ENCODE measurements at regions not wholly inside any gene's neighbourhood (a gene's known extent, or its start where the extent isn't known, plus 50 kb on each side); places are given as distances from the start of the nearest gene placed in this dataset.
A peak's percentile ranks its signal among the peaks of the same experiment; 100 is the strongest.

DNA sequence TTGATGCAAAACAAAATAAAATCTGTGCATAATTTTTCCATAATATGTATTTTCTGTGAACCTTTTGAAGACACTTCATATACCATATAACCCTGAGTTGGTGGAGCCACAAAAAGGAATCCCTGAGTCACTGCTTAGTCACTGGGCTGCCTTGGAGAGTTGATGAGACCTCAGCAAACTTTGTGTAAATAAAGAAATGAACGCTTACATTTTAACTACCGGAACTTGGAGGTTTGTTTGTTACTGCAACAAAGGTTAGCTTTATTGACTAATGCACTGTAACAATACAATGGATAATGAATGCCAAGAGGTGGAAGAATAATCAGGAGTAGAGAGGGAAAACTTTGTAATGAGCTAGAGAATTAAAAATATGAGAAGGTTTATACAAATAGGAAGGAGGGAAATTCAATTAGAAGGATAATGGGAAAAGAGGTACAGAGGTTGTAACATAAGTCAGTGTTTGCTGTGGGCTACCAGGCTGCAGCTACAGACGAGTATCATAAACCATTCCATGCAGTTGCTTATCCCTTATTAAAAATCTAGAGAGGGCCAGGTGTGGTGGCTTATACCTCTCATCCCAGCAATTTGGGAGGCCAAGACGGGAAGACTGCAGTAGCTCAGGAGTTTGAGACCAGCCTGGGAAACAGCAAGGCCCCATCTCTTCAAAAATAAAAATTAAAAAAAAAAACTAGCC lies 1042.1 kb downstream of the TYW1 start:
- DNase-seq (ENCODE audit: low read depth): no peak
- TF ChIP-seq, protein P1, sequence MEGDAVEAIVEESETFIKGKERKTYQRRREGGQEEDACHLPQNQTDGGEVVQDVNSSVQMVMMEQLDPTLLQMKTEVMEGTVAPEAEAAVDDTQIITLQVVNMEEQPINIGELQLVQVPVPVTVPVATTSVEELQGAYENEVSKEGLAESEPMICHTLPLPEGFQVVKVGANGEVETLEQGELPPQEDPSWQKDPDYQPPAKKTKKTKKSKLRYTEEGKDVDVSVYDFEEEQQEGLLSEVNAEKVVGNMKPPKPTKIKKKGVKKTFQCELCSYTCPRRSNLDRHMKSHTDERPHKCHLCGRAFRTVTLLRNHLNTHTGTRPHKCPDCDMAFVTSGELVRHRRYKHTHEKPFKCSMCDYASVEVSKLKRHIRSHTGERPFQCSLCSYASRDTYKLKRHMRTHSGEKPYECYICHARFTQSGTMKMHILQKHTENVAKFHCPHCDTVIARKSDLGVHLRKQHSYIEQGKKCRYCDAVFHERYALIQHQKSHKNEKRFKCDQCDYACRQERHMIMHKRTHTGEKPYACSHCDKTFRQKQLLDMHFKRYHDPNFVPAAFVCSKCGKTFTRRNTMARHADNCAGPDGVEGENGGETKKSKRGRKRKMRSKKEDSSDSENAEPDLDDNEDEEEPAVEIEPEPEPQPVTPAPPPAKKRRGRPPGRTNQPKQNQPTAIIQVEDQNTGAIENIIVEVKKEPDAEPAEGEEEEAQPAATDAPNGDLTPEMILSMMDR (IDR thresholded peaks at IDR 0.05; ENCODE audit: control insufficient read depth, extremely low read depth, insufficient read depth): no peak
- H3K4me3 ChIP-seq (ENCODE audit: low read depth, low read length): no peak overlapping the region

DNA sequence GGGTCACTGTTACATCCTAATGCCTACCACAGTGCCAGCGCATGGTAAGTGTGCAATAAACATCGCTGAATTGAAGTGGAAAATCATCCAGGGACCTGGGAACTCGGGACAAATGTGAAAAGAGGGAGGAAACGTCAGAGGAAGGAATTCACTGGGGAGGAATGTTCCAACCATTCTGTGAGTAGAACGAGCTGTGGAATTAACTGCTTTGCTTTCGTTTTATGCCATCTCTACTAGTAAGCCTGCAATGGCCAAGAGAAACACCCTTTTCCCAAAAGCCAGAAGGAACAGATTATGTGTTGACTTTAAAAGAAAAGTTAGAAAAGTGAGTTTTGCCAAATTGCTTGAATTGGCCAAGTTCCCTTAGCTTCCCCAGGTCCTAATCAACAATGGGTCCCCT lies 1044.9 kb downstream of the TYW1 start:
- no peak overlapping the region for H3K4me3 ChIP-seq (ENCODE audit: low read depth, low read length)
- TF ChIP-seq, protein P1 (IDR thresholded peaks at IDR 0.05; ENCODE audit: control insufficient read depth, extremely low read depth, insufficient read depth): no peak
- DNase-seq (ENCODE audit: low read depth): no peak

GRCh38 chr7:68043546-68043945 lies 1046.9 kb downstream of the TYW1 start:
- DNase-seq (ENCODE audit: low read depth): no peak
- TF ChIP-seq, protein P1 (IDR thresholded peaks at IDR 0.05; ENCODE audit: control insufficient read depth, extremely low read depth, insufficient read depth): no peak
- H3K4me3 ChIP-seq (ENCODE audit: low read depth, low read length): no peak overlapping the region

DNA sequence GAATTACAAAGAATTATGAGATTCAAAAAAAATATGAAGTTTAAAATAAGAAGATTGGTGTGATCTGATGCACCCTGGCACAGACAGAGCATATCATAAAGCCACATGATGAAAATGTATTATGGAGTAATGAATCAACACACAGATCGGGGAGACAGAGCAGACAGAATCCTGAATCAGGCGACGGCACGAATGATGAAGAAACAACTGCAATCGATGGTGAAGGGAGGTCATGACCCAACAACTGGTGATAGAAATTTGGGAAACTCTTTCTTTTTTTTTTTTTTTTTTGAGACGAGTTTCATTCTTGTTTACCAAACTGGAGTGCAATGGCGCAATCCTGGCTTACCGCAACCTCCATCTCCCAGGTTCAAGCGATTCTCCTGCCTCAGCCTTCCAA lies 1054.0 kb downstream of the TYW1 start:
- no peak for DNase-seq (ENCODE audit: low read depth)
- TF ChIP-seq, protein P1 (IDR thresholded peaks at IDR 0.05; ENCODE audit: control insufficient read depth, extremely low read depth, insufficient read depth): no peak
- no peak overlapping the region for H3K4me3 ChIP-seq (ENCODE audit: low read depth, low read length)

- DNase-seq (ENCODE audit: low read depth): no peak
- H3K4me3 ChIP-seq (ENCODE audit: low read depth, low read length): no peak overlapping the region
- TF ChIP-seq, protein P1 (IDR thresholded peaks at IDR 0.05; ENCODE audit: control insufficient read depth, extremely low read depth, insufficient read depth): no peak
Measured at GRCh38 chr7:68058014-68058413, 1061.4 kb downstream of the TYW1 start.

- DNase-seq (ENCODE audit: low read depth): no peak
- TF ChIP-seq, protein P1 (IDR thresholded peaks at IDR 0.05; ENCODE audit: control insufficient read depth, extremely low read depth, insufficient read depth): peak; percentile 57
Measured at GRCh38 chr7:68063171-68063570, 1066.5 kb downstream of the TYW1 start.

DNA sequence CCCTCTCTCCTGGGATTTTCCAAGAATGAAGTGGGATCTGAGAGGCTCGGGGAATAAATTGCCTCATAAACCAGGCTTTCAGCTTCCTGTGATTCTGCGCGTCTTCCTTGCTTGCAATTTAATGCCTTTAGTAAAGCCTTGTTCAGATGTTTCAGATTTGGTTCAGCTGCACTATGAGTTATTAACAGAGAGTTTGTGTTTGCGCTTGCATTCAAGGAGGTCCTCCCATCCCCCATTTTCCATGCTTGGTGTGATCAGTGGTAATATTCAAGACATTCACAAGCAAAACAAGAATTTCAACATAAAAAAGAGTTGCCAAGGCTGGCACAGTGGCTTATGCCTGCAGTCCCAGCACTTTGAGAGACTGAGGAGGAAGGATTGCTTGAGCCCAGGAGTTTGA lies 1068.9 kb downstream of the TYW1 start:
- H3K4me3 ChIP-seq (ENCODE audit: low read depth, low read length): no peak overlapping the region
- TF ChIP-seq, protein P1 (IDR thresholded peaks at IDR 0.05; ENCODE audit: control insufficient read depth, extremely low read depth, insufficient read depth): no peak
- DNase-seq (ENCODE audit: low read depth): no peak

More at GRCh38 chr7:68063171-68063570, 1066.5 kb downstream of the TYW1 start:
- no peak overlapping the region for H3K4me3 ChIP-seq (ENCODE audit: low read depth, low read length)

Data from LNCaP clone FGC (cell line).